H1 (cell line): ENCODE measurements at regions not wholly inside any gene's neighbourhood (a gene's known extent, or its start where the extent isn't known, plus 50 kb on each side); places are given as distances from the start of the nearest gene placed in this dataset.

ENCODE experiments used
- CTCF ChIA-PET: fragments of 300-600 bp; sonication (Branson Sonifier 250); formaldehyde crosslinking; loops from one replicate; lab custom pipeline; 2021; ENCODE audit not compliant: partially characterized antibody; lab: Charles Lee
- POLR2A ChIA-PET: fragments of 300-600 bp; sonication (Branson Sonifier 250); formaldehyde crosslinking; loops from one replicate; lab custom pipeline; 2021; ENCODE audit warnings: inconsistent platforms; ENCODE audit not compliant: partially characterized antibody; lab: Charles Lee
- DNase-seq, 2 experiments: peaks; one replicate each; pipeline versions ENCODE4 v3.0.0 to v3.0.0-alpha.2; 2010 to 2022; ENCODE audit warnings: low spot score in 2 of 2, low read depth in 1 of 2, mixed read lengths in 1 of 2
- FAIRE-seq: peaks from 2 replicates; lab custom pipeline; 2011; peaks lifted over from hg19 to GRCh38; lab: Jason Lieb, UNC
- H2AFZ ChIP-seq: 2 replicates; pipeline ENCODE4 v1.8.1; 2012; ENCODE audit warnings: low read length, inconsistent platforms
- H2AK5ac ChIP-seq: 2 replicates; pipeline ENCODE4 v1.6.1; 2013; ENCODE audit warnings: low read depth, low read length
- H2BK120ac ChIP-seq: replicated peaks from 2 replicates; pipeline ENCODE3; 2013; ENCODE audit warnings: low read depth, low read length, inconsistent platforms
- H2BK12ac ChIP-seq: 2 replicates; pipeline ENCODE4 v1.6.1; 2013; ENCODE audit warnings: low read depth, low read length
- H2BK15ac ChIP-seq: 2 replicates; pipeline ENCODE4 v1.6.1; 2013; ENCODE audit warnings: low read length
- H2BK20ac ChIP-seq: 2 replicates; pipeline ENCODE4 v1.6.1; 2013; ENCODE audit warnings: low read length
- H2BK5ac ChIP-seq: 2 replicates; pipeline ENCODE4 v1.6.1; 2013; ENCODE audit warnings: low read depth, low read length
- H3K14ac ChIP-seq: 2 replicates; pipeline ENCODE4 v1.6.1; 2013; ENCODE audit warnings: inconsistent platforms; ENCODE audit not compliant: insufficient read length
- H3K18ac ChIP-seq: 2 replicates; pipeline ENCODE4 v1.6.1; 2013; ENCODE audit warnings: low read length; ENCODE audit errors: extremely low read depth
- H3K23ac ChIP-seq: 2 replicates; pipeline ENCODE4 v1.6.1; 2013; ENCODE audit warnings: inconsistent platforms; ENCODE audit not compliant: insufficient read length
- H3K23me2 ChIP-seq: 2 replicates; pipeline ENCODE4 v1.6.1; 2013; ENCODE audit warnings: low read depth, low read length
- H3K27ac ChIP-seq: 2 replicates; pipeline ENCODE4 v1.6.1; 2011; ENCODE audit warnings: low read depth, low read length, inconsistent platforms
- H3K27me3 ChIP-seq, 4 experiments: replicated peaks in 1 of 4; 1 replicate in 1 of 4; 2 replicates in 3 of 4; pipeline versions ENCODE4 v1.6.1 to v1.8.1; 2011 to 2013; ENCODE audit warnings: low read length in 3 of 4, mild to moderate bottlenecking in 3 of 4, inconsistent platforms in 2 of 4, mixed read lengths in 2 of 4, moderate library complexity in 1 of 4; ENCODE audit not compliant: control insufficient read depth in 3 of 4, insufficient read depth in 3 of 4; ENCODE audit errors: extremely low read depth in 1 of 4
- H3K36me3 ChIP-seq, 4 experiments: 2 replicates each; pipeline versions ENCODE4 v1.6.1 to v1.8.1; 2011 to 2013; ENCODE audit warnings: mild to moderate bottlenecking in 4 of 4, low read length in 3 of 4, moderate library complexity in 2 of 4, control low read depth in 1 of 4, inconsistent platforms in 1 of 4; ENCODE audit not compliant: insufficient read depth in 4 of 4, control insufficient read depth in 2 of 4
- H3K4ac ChIP-seq: replicated peaks from 2 replicates; pipeline ENCODE3; 2013; ENCODE audit warnings: low read length, low read depth, mixed read lengths, inconsistent platforms; ENCODE audit not compliant: insufficient read length
- H3K4me1 ChIP-seq, 4 experiments: replicated peaks in 1 of 4; 1 replicate in 1 of 4; 2 replicates in 3 of 4; pipeline versions ENCODE4 v1.6.1 to v1.8.1; 2011 to 2013; ENCODE audit warnings: low read length in 3 of 4, inconsistent platforms in 2 of 4, mixed read lengths in 1 of 4; ENCODE audit not compliant: insufficient read depth in 4 of 4, control insufficient read depth in 3 of 4
- H3K4me2 ChIP-seq, 2 experiments: 2 replicates each; pipeline versions ENCODE4 v1.6.1 to v1.8.1; 2011 to 2013; ENCODE audit warnings: low read depth in 2 of 2, low read length in 2 of 2, control low read depth in 1 of 2, inconsistent platforms in 1 of 2, mild to moderate bottlenecking in 1 of 2; ENCODE audit not compliant: insufficient read depth in 1 of 2
- H3K4me3 ChIP-seq, 4 experiments: fragments of 200-600, 300-600 bp in 1 of 4; sonication (generic), shearing (Covaris generic), sonication (Bioruptor Twin) in 1 of 4; 2 replicates each; pipeline versions ENCODE4 v1.5.1 to v1.8.1; 2011 to 2016; ENCODE audit warnings: low read length in 4 of 4, low read depth in 3 of 4, control low read depth in 2 of 4, inconsistent platforms in 2 of 4, mild to moderate bottlenecking in 2 of 4, mixed read lengths in 1 of 4, moderate library complexity in 1 of 4; ENCODE audit not compliant: insufficient read depth in 2 of 4; ENCODE audit errors: extremely low read depth in 1 of 4
- H3K56ac ChIP-seq: replicated peaks from 2 replicates; pipeline ENCODE3; 2013; ENCODE audit warnings: low read depth, mild to moderate bottlenecking, mixed read lengths, low read length, inconsistent platforms; ENCODE audit not compliant: insufficient read length
- H3K79me1 ChIP-seq: 2 replicates; pipeline ENCODE4 v1.6.1; 2013; ENCODE audit warnings: low read depth, low read length, control low read depth
- H3K79me2 ChIP-seq, 2 experiments: 2 replicates each; pipeline versions ENCODE4 v1.6.1 to v1.8.1; 2012 to 2013; ENCODE audit warnings: low read length in 2 of 2, mild to moderate bottlenecking in 2 of 2, inconsistent platforms in 1 of 2; ENCODE audit not compliant: insufficient read depth in 2 of 2, control insufficient read depth in 1 of 2
- H3K9ac ChIP-seq, 4 experiments: replicated peaks in 1 of 4; 1 replicate in 1 of 4; 2 replicates in 3 of 4; pipeline versions ENCODE4 v1.6.1 to v1.8.1; 2011 to 2013; ENCODE audit warnings: low read depth in 3 of 4, low read length in 3 of 4, control low read depth in 2 of 4, mild to moderate bottlenecking in 2 of 4, moderate library complexity in 2 of 4, inconsistent platforms in 1 of 4; ENCODE audit errors: extremely low read depth in 1 of 4
- H3K9me3 ChIP-seq, 2 experiments: 2 replicates each; pipeline versions ENCODE4 v1.6.1 to v1.8.1; 2012 to 2013; ENCODE audit warnings: mild to moderate bottlenecking in 2 of 2, moderate library complexity in 2 of 2, control low read depth in 1 of 2, inconsistent platforms in 1 of 2, low read depth in 1 of 2, low read length in 1 of 2, mixed read lengths in 1 of 2; ENCODE audit not compliant: insufficient read depth in 2 of 2
- H4K20me1 ChIP-seq, 2 experiments: replicated peaks in 1 of 2; 2 replicates each; pipeline versions ENCODE3 to v1.8.1; 2011 to 2013; ENCODE audit warnings: inconsistent platforms in 2 of 2, low read length in 2 of 2, mild to moderate bottlenecking in 1 of 2; ENCODE audit not compliant: insufficient read depth in 2 of 2, control insufficient read depth in 1 of 2
- H4K5ac ChIP-seq: 2 replicates; pipeline ENCODE4 v1.6.1; 2013; ENCODE audit warnings: low read length, low read depth, mixed read lengths, inconsistent platforms; ENCODE audit not compliant: insufficient read length
- H4K8ac ChIP-seq: 2 replicates; pipeline ENCODE4 v1.8.0; 2013; ENCODE audit warnings: mild to moderate bottlenecking, moderate library complexity, low read length, inconsistent platforms; ENCODE audit not compliant: insufficient read depth; ENCODE audit errors: extremely low read depth
- H4K91ac ChIP-seq: replicated peaks from 2 replicates; pipeline ENCODE3; 2013; ENCODE audit warnings: low read length, mixed read lengths, inconsistent platforms; ENCODE audit not compliant: insufficient read length
- BCL11A ChIP-seq, 2 experiments: IDR thresholded peaks; one replicate each; pipeline ENCODE4 v1.6.1; 2011; ENCODE audit warnings: low read depth in 2 of 2, low read length in 2 of 2, mild to moderate bottlenecking in 2 of 2
- CREB1 ChIP-seq: IDR thresholded peaks from 2 replicates; pipeline ENCODE4 v1.6.1; 2012; ENCODE audit warnings: inconsistent platforms
- HDAC6 ChIP-seq: IDR thresholded peaks from one replicate; pipeline ENCODE4 v1.7.1; 2012; ENCODE audit warnings: low read depth, mild to moderate bottlenecking, inconsistent platforms, low read length, moderate library complexity
- KDM1A ChIP-seq: fragments of 200-600, 300-600 bp; sonication (generic); IDR thresholded peaks from 2 replicates; pipeline ENCODE4 v1.7.1; 2016; ENCODE audit warnings: mild to moderate bottlenecking, low read length, borderline replicate concordance
- KDM5A ChIP-seq: fragments of 200-600 bp; IDR thresholded peaks from 2 replicates; pipeline ENCODE4 v1.7.1; 2012; ENCODE audit warnings: mild to moderate bottlenecking, low read length, inconsistent platforms, mixed read lengths
- SIRT6 ChIP-seq: IDR thresholded peaks from one replicate; pipeline ENCODE4 v1.7.1; 2012; ENCODE audit warnings: low read length, inconsistent platforms
- TAF7 ChIP-seq: optimal IDR thresholded peaks from 2 replicates; pipeline ENCODE3; 2011; ENCODE audit warnings: low read depth, mild to moderate bottlenecking, inconsistent platforms, low read length, moderate library complexity, borderline replicate concordance
- TEAD4 ChIP-seq: IDR thresholded peaks from 2 replicates; pipeline ENCODE4 v1.6.1; 2012; ENCODE audit warnings: low read depth, low read length, inconsistent platforms, mixed read lengths
- ZNF274 ChIP-seq: IDR thresholded peaks from 2 replicates; pipeline ENCODE4 v1.7.0; 2012; ENCODE audit warnings: low read length, borderline replicate concordance; ENCODE audit errors: extremely low read depth
- WGBS, 2 experiments: shearing (Covaris generic) in 1 of 2; methylation state at CpG; one replicate each; pipeline versions ENCODE4 v1.1.6 to v1.1.7; 2013 to 2015; ENCODE audit warnings: low lambda C conversion rate in 2 of 2, mixed read lengths in 2 of 2, inconsistent platforms in 1 of 2, low coverage in 1 of 2, missing lambda C conversion rate in 1 of 2; ENCODE audit not compliant: insufficient replicate concordance in 2 of 2, insufficient coverage in 1 of 2, insufficient read length in 1 of 2; ENCODE audit errors: extremely low coverage in 1 of 2, missing lambda C conversion rate in 1 of 2; 5-methylcytosine and 5-hydroxymethylcytosine counted together
- TF ChIP-seq, protein P1 (sequence below): IDR thresholded peaks from 2 replicates; pipeline ENCODE4 v1.6.1; 2012; ENCODE audit warnings: low read length, inconsistent platforms
- TF ChIP-seq, protein P2 (sequence below): IDR thresholded peaks from 2 replicates; pipeline ENCODE4 v1.6.1; 2012; ENCODE audit warnings: inconsistent platforms

DNA sequence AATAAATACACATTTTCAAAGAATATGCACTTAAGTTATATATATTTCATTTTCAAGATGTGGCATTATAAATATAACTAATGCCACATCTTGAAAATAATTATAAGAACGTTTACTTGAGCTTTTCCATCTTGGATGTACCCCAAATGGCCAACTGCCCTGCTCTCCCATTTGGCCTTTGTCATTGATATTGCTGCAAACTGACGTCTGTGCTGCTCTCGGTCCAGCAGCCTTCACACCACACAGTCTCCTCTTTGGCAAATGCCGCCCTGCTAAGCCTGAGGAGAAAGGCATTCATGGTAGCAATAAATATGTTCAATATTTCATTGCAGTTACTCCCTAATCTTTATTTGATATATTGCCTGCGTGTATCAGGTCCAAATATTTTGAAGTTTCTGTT lies 384.6 kb upstream of the ADARB2 start:
- Histone ChIP-seq H3K9ac (no peak overlapping the region), H2BK5ac (no peak overlapping the region), H4K8ac (no peak overlapping the region), H3K4me3 (no peak overlapping the region), H2BK15ac (no peak overlapping the region), H4K20me1 (no peaks in the 10 kb centered on the region), H3K23me2 (no peaks in the 10 kb centered on the region), H3K23ac (no peak overlapping the region), H3K36me3 (no peaks in the 10 kb centered on the region), H4K5ac (no peak overlapping the region), H3K79me2 (no peaks in the 10 kb centered on the region), H3K79me1 (no peaks in the 10 kb centered on the region), H3K4me2 (no peak overlapping the region), H2BK20ac (no peak overlapping the region), H3K18ac (no peak overlapping the region), H3K27ac (no peak overlapping the region), H3K14ac (no peak overlapping the region), H3K4me1 (no peaks in the 10 kb centered on the region), H2BK120ac (no peak overlapping the region), H3K27me3 (peaks cover 0 to 1% (median 0%) of the 10 kb centered on the region in 4 experiments; a peak in 1 of 7 replicates), H3K9me3 (0 out of 4 replicates have a peak, but pooled peaks cover 0 to 6% of the 10 kb centered on the region in 2 experiments), H3K56ac (no peak overlapping the region), H2AK5ac (no peak overlapping the region), H3K4ac (no peak overlapping the region), H2BK12ac (no peak overlapping the region), H4K91ac (no peak overlapping the region), H2AFZ (no peak overlapping the region)
- CTCF ChIA-PET: interaction anchor here (0.6 to 0.9 kb wide), 2 partner anchors 16 to 869 kb away, joined by 3 to 4 read pairs; no protein-coding TSS in a partner anchor
- POLR2A ChIA-PET: no interaction called here
- 85% methylated on average over 5 of the region's 5 CpGs; no CpG with 5 or more reads in 1 of the 2 experiments for WGBS, 2 experiments
- DNase-seq (no peak), FAIRE-seq (no peak)
- TF ChIP-seq HDAC6: no peak
- no peak for TF ChIP-seq TAF7
- no peak for TF ChIP-seq KDM5A
- TF ChIP-seq, protein P1, sequence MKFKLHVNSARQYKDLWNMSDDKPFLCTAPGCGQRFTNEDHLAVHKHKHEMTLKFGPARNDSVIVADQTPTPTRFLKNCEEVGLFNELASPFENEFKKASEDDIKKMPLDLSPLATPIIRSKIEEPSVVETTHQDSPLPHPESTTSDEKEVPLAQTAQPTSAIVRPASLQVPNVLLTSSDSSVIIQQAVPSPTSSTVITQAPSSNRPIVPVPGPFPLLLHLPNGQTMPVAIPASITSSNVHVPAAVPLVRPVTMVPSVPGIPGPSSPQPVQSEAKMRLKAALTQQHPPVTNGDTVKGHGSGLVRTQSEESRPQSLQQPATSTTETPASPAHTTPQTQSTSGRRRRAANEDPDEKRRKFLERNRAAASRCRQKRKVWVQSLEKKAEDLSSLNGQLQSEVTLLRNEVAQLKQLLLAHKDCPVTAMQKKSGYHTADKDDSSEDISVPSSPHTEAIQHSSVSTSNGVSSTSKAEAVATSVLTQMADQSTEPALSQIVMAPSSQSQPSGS: no peak
- no peak for TF ChIP-seq SIRT6
- TF ChIP-seq ZNF274: no peak
- TF ChIP-seq CREB1: no peak
- TF ChIP-seq TEAD4: no peak
- no peak for TF ChIP-seq BCL11A (IDR thresholded peaks at IDR 0.05; ENCODE audit: low read depth in 2 of 2, low read length in 2 of 2)
- no peak for TF ChIP-seq KDM1A
- TF ChIP-seq, protein P2, sequence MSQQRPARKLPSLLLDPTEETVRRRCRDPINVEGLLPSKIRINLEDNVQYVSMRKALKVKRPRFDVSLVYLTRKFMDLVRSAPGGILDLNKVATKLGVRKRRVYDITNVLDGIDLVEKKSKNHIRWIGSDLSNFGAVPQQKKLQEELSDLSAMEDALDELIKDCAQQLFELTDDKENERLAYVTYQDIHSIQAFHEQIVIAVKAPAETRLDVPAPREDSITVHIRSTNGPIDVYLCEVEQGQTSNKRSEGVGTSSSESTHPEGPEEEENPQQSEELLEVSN: no peak
